ENCODE measurements at regions not wholly inside any gene's neighbourhood (a gene's known extent, or its start where the extent isn't known, plus 50 kb on each side); places are given as distances from the start of the nearest gene placed in this dataset.

DNA sequence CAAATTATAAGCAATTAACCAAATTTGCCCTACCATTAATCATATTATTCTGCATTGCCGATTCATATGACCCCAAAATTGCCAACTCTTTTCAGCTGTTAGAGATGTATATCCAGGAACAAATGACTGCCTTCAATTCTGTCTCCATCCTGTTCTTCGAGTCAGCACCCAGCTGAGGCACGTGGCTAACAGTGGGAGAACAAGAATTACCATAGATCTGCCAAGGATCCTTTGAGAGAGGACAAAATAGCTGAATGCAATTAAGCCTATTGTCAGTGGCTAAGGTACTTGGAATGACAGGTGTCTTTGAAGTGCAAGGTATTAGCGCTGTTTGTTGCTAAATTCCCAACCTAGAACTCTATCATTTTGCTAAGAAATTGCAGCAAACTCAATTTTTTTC, 426.1 kb downstream of the TSHZ3 start:
- Histone ChIP-seq H3F3A (ENCODE audit: low read depth) (no peaks in the 10 kb centered on the region), H3K27me3 (peaks cover 12% of the 10 kb centered on the region), H3K36me3 (no peaks in the 10 kb centered on the region), H3K4me3 (no peak overlapping the region), H3K27ac (no peak overlapping the region), H2AFZ (replicated peaks) (no peak overlapping the region), H3K9me3 (ENCODE audit: low read depth) (no peaks in the 10 kb centered on the region), H4K20me1 (ENCODE audit: low read depth) (no peaks in the 10 kb centered on the region), H3K4me2 (no peak overlapping the region), H3K79me2 (ENCODE audit: low read depth) (no peaks in the 10 kb centered on the region), H3K4me1 (no peaks in the 10 kb centered on the region), H3K9ac (no peak overlapping the region)
- Mint-ChIP-seq H3K27ac (no peak overlapping the region), H3K4me1 (no peaks in the 10 kb centered on the region), H3K9me3 (no peaks in the 10 kb centered on the region), H3K27me3 (ENCODE audit: insufficient read depth, low read depth) (peaks cover 2% of the 10 kb centered on the region), H3K4me3 (no peak overlapping the region), H3K36me3 (no peaks in the 10 kb centered on the region)
- TF ChIP-seq EZH2phosphoT487 (IDR thresholded peaks at IDR 0.05) = no peak
- TF ChIP-seq EZH2 (IDR thresholded peaks at IDR 0.05) = no peak
- no peak for TF ChIP-seq CTCF (IDR thresholded peaks at IDR 0.05)
- no peak for DNase-seq (ENCODE audit: low spot score)

- no peaks in the 10 kb centered on the region for H3K36me3 ChIP-seq
- Mint-ChIP-seq H3K27me3 (ENCODE audit: insufficient read depth, low read depth) (peaks cover 2% of the 10 kb centered on the region), H3K36me3 (no peaks in the 10 kb centered on the region), H3K4me1 (no peaks in the 10 kb centered on the region), H3K9me3 (no peaks in the 10 kb centered on the region), H3K27ac (no peak overlapping the region), H3K4me3 (no peak overlapping the region)
- TF ChIP-seq EZH2 (IDR thresholded peaks at IDR 0.05) (no peak), EZH2phosphoT487 (IDR thresholded peaks at IDR 0.05) (no peak), CTCF (IDR thresholded peaks at IDR 0.05) (no peak)
- H3F3A ChIP-seq (ENCODE audit: low read depth) = no peaks in the 10 kb centered on the region
- H3K4me2 ChIP-seq = no peak overlapping the region
- no peak overlapping the region for H2AFZ ChIP-seq (replicated peaks)
- no peak for DNase-seq (ENCODE audit: low spot score)
- H3K27me3 ChIP-seq = peaks cover 12% of the 10 kb centered on the region
- no peaks in the 10 kb centered on the region for H3K9me3 ChIP-seq (ENCODE audit: low read depth)
- H3K79me2 ChIP-seq (ENCODE audit: low read depth) = no peaks in the 10 kb centered on the region
- peaks cover 3% of the 10 kb centered on the region for H3K4me1 ChIP-seq
- no peak overlapping the region for H3K27ac ChIP-seq
- H3K4me3 ChIP-seq = no peak overlapping the region
- H3K9ac ChIP-seq = no peak overlapping the region
- no peaks in the 10 kb centered on the region for H4K20me1 ChIP-seq (ENCODE audit: low read depth)
These were observed 429.0 kb downstream of the TSHZ3 start for GRCh38 chr19:30920222-30920621.

DNA sequence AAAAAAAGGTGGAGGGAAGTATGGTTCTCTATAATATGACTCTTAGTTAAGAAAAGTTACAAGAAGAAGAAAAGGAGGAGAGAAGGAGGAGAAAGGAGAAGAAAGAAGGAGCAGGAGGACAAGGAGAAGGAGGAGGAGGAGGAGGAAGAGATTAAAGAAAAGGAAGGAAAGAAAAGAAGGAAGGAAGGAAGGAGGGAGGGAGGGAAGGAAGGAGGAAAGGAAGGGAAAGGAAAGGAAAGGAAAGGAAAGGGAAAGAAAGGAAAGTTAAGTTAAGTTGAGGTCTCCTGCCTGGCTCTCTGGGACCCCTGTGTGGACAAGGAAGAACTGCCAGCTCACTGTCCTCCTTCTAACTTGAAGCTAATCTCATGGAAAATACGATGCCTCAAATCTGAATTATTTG, 429.5 kb downstream of the TSHZ3 start:
- Histone ChIP-seq H4K20me1 (ENCODE audit: low read depth) (no peaks in the 10 kb centered on the region), H3K36me3 (no peaks in the 10 kb centered on the region), H3K27me3 (peaks cover 12% of the 10 kb centered on the region), H3K4me1 (peaks cover 8% of the 10 kb centered on the region), H3K79me2 (ENCODE audit: low read depth) (no peaks in the 10 kb centered on the region), H3K4me3 (no peak overlapping the region), H3K27ac (no peak overlapping the region), H3K9ac (no peak overlapping the region), H2AFZ (replicated peaks) (no peak overlapping the region), H3K9me3 (ENCODE audit: low read depth) (no peaks in the 10 kb centered on the region), H3F3A (ENCODE audit: low read depth) (no peaks in the 10 kb centered on the region), H3K4me2 (no peak overlapping the region)
- no peak for DNase-seq (ENCODE audit: low spot score)
- Mint-ChIP-seq H3K4me3 (no peak overlapping the region), H3K4me1 (no peaks in the 10 kb centered on the region), H3K9me3 (no peaks in the 10 kb centered on the region), H3K27ac (no peak overlapping the region), H3K36me3 (no peaks in the 10 kb centered on the region), H3K27me3 (ENCODE audit: insufficient read depth, low read depth) (peaks cover 2% of the 10 kb centered on the region)
- TF ChIP-seq EZH2 (IDR thresholded peaks at IDR 0.05) (no peak), CTCF (IDR thresholded peaks at IDR 0.05) (no peak), EZH2phosphoT487 (IDR thresholded peaks at IDR 0.05) (no peak)

GRCh38 chr19:30916238-30916637, 433.0 kb downstream of the TSHZ3 start:
- Histone ChIP-seq H2AFZ (replicated peaks) (no peak overlapping the region), H3K27me3 (no peaks in the 10 kb centered on the region), H3K79me2 (ENCODE audit: low read depth) (no peaks in the 10 kb centered on the region), H3K4me3 (no peak overlapping the region), H3F3A (ENCODE audit: low read depth) (no peaks in the 10 kb centered on the region), H3K27ac (no peak overlapping the region), H3K36me3 (no peaks in the 10 kb centered on the region), H3K9ac (no peak overlapping the region), H3K4me1 (peaks cover 15% of the 10 kb centered on the region), H3K4me2 (no peak overlapping the region), H3K9me3 (ENCODE audit: low read depth) (no peaks in the 10 kb centered on the region), H4K20me1 (ENCODE audit: low read depth) (no peaks in the 10 kb centered on the region)
- Mint-ChIP-seq H3K27ac (no peak overlapping the region), H3K4me3 (no peak overlapping the region), H3K4me1 (no peaks in the 10 kb centered on the region), H3K9me3 (no peaks in the 10 kb centered on the region), H3K36me3 (no peaks in the 10 kb centered on the region), H3K27me3 (ENCODE audit: insufficient read depth, low read depth) (peaks cover 4% of the 10 kb centered on the region)
- no peak for DNase-seq (ENCODE audit: low spot score)
- TF ChIP-seq CTCF (IDR thresholded peaks at IDR 0.05) (no peak), EZH2 (IDR thresholded peaks at IDR 0.05) (no peak), EZH2phosphoT487 (IDR thresholded peaks at IDR 0.05) (no peak)

Measured in neural progenitor cell (in vitro differentiated cells).